HPDE6-E6E7 (cell line): ENCODE measurements at regions not wholly inside any gene's neighbourhood (a gene's known extent, or its start where the extent isn't known, plus 50 kb on each side); places are given as distances from the start of the nearest gene placed in this dataset.
"Not testable (repeated sequence)": the region's sequence is repeated elsewhere in the genome, so short reads cannot be mapped to it uniquely, and the experiment has no call there.

Experiments
- DNase-seq: peaks from one replicate; pipeline ENCODE4 v3.0.0; 2011; ENCODE audit warnings: missing footprints; ENCODE audit errors: extremely low spot score

DNA sequence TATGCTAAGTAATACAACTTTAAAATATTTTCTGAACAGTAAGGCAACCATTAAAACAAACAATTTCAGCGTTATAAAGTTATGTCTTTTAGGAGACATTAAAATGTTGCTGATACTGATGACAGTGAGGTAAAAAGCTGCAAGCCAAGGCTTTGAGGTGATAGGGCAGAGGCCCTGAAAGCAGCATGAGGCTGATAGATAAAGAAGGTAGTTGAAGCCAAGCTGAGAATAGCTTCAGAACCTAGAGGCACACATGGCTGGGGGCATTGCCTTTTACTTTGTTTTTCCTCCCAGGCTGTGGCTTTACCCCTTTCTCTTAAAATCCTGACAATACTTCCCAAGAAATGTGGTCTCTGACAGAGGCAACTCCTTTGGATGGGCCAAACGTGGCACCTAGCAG lies 149.0 kb upstream of the WWC1 start:
- no peak for DNase-seq

DNA sequence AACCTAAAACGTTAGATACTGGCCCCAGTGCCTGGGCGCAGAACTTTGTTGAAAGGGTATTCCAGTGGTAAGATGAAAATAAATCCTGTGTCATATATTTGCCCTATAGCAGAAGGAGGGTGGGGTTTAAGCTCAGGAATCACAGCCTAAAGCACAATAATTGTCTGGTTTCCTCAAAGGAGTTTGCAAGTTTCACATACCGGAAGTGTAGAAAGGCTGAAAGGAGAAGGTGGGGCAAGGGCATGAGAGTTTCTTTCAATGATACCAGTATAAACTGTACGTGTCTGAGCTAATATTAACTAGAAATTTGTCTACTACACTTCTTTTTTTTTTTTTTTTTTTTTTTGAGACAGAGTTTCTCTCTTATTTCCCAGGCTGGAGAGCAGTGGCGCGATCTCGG lies 147.9 kb upstream of the WWC1 start:
- not testable (repeated sequence) for DNase-seq

DNA sequence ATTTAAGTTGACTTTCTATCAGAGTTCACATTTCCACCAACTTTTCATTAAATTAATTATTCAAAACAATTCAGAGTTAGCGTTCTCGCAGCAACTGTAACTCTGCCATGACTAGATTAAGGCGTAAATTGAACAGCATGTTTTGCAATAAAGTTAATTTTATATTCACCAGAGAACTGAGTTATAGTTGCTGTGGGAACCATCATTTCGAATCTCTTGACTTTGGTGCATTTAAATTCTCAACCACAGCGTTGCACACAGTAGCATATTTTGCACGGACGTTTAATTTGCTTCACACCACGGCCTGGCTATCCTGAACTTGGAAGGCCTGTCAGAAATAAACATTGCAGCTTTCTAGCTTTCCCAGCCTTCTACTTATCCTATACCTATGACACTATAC lies 144.3 kb upstream of the WWC1 start:
- no peak for DNase-seq

DNA sequence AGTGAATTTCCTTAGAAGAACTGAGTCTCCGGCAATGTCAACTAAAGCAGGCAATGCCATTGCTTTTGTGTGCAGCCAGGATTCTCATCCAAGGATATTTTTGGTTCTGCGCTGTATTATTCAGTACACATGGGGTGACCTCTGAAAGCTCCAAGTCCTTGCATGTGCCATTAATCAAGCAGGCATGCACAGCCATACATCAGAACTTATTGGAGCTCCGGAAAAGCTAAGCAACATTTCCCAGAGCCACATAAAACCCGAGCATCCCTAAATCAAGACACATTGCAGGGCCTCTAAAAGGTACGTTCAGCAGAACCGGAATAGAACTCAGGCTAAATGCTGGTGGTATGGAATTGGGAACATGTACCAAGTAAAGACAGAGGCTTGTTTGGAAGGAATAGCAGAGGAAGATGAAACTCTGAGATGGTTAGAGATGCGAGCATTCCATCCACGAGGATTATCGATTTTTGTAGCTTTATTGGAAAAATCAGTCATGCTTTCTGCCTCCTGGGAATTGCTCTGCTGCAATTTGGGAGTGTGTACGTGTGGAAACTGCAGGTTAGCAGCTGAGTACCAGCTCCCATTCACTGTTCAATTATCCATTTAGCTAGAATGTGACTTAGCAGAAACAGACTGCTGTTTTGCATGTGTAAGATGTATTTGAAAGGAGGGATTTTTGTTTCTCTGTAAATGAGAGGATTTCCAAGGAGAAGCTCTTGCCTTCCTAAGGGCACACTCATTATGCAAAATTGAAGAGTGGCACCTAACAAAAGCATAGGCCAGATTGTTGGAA lies 143.7 kb upstream of the WWC1 start:
- no peak for DNase-seq

DNA sequence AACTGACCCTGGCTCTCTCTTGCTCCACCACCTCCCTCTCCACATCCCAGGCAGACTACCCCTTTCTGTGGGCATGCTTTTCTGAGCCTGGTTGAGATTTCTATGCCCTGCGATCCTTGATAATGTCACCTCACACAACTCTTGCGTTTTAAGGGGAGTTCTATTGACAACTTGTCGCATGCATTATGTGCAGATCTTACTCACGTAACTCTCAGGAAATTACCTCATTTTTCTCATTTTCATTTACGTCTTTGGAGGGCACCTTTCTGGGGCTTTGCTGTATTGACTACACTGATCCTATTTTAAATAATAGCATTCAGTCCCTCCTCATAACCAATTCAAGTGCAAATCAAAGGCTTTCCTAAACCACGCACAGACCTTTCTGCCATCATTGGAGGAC lies 140.4 kb upstream of the WWC1 start:
- no peak for DNase-seq

DNA sequence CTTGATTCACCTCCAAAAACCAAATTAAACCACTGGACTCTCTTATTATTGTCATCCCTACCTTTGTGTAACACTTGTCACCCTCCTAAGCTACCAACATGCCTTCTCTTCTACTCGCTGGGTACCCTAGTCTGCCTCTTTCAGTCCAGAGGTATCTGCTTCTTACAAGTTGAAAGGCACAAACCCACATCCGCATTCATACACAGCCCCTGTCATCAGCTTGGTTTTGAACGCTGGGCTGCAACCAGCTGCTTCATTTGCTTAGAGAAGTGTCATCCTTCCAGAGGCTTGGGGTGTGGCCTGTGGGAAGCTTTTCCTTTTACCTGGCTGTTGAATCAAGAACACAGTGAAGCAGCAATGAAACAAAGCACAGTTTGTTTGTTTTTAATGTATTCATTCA lies 138.8 kb upstream of the WWC1 start:
- DNase-seq: no peak

DNA sequence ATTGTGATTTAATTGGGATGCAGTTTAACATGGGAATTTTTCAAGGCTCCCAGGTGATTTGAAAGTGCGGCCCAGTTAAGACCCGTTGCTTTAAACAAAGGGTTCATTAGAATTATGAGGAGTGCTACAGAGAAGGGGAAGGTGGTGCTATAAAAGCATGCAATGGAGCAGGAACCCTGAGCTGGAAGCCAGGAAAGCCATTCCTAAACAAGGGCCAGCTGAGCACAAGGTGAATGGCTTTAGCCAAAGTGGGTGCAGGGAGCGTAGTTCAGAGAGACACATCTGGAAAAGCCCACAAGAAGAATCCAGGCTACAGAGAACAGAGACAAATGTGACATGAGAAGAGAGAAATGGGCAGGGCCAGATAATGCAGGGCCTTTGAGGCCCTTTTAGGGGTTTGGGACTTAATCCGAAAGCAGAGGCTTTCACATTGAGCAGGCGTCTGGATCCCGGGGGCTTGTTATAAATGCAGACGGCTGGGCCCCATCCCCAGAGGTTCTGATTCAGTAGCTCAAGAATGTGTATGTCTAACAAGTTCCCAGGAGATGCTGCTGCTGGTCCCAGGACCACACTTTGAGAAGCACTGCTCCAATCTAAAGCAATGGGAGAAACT lies 138.1 kb upstream of the WWC1 start:
- DNase-seq: no peak

DNA sequence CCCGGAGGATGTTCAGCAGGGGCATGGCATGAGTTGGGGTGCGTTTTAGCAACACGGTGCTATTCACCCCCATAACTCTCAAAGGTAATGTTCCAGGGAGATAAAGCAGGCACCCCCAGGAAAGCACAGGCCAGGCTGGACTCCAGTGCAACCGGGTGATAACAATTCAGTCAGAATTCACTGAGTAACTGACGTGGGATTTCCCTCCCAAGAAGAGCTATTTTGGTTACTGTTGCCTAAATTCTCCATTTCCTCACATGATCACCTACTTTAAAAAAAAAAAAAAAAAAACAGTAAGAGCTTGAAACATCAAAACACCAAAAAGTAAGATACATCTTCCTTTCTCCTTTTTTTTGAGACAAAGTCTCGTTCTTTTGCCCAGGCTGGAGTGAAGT lies 137.6 kb upstream of the WWC1 start:
- DNase-seq: no peak

DNA sequence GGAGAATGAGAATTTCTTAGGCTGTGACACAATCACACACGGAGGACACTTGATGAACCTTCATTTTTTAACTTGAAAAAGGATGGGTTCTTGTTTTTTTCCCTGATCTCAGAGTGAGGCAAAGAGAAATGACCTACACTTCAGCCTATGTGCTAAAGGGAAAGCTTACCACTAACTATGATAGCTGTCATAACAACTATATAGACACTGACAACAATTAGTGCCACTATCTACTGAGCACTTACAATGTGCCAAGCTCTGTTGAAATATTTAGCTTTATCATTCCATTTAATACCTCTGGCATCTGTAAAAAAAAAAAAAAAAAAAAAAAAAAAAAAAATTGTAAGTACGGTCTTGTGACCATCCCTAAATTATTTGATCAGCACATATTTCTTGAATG lies 135.9 kb upstream of the WWC1 start:
- DNase-seq: no peak

DNA sequence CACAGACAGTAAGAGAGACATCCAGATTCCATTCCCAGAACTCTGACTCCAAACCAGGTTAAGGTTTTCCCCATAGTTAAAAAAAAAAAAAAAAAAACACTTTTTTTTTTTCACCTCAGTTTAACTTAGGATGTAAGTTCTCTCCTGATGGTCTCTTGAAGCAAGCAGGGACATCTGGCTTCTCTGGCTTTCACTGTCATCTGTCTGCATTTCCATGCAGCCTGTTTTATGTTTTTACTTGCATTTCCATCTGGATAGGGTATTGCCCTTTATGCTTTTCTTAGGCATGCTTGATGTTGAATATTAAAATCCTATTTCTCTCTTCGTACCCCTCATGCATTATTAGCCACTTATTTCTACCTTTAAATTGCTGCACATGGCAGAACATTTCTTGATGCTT lies 135.3 kb upstream of the WWC1 start:
- no peak for DNase-seq

DNA sequence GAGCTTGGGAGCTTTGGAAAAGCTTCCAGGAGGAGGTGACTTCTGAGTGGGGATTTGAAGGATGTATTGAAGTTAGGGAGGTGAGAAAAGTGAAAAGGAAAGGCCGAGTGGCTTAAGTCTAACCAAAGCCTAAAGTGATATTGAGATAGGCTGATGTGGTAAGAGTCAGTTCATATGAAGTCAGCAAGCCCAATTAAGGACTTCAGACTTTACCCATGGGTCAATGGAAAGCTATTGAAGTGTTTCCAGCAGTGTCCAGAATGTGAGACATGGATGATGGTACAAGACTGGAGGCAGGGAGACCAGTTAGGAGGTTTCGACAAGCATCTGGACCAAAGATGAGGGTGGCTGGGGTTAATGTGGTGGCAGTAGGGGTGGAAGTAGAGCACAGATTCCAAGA lies 134.3 kb upstream of the WWC1 start:
- DNase-seq: no peak

DNA sequence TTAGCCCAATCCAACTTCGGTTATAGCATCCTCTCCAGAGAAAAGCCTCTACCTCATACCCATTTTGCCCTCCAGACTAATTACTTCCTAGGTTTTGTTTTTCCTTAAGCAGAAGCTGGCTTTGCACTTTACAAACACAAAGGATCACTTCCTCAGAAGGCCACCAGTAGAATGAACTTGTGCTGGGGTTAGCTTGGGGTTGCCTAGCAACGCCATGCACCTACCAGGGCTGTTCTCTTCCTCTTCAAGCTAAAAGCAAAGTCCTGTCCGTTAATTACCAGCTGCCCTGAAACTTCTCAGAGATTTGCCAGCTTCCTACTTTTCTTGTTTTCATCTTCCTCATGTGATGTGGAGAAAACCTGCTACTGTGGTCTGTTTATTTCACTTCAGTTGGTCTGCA lies 132.0 kb upstream of the WWC1 start:
- DNase-seq: no peak

DNA sequence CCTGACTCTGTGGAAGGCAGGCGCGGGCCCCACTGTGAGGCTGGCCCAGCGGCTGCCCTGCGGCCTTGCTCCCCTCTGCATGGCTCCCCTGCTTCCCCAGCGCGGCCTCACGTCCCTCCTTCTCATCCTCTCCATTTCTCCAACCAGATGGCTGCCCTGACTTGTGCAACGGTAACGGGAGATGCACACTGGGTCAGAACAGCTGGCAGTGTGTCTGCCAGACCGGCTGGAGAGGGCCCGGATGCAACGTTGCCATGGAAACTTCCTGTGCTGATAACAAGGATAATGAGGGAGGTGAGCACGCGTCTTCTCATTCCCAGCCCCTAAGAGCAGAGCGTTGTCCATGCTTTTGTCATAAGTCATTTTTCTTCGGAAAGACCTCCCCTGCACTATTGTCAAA lies 129.0 kb upstream of the WWC1 start:
- no peak for DNase-seq

DNA sequence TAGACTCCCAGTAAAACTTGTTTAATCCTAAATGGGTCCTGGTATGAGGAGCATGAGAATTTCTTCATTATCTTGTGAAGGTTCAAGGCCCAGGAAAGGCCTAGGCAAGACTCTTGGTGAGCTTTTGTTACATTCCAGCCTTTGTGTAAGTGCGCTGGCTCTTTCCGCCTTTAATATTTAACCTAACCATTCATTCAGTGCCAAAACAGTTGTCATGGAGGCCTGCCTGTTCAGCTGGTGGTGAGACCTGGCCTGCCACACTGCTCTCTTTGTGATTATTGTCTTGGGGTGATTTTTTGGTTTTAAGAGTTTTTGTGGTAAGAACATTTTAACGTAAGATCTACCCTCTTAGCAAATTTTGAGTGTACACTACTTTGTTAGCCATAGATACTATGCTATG lies 127.5 kb upstream of the WWC1 start:
- no peak for DNase-seq

DNA sequence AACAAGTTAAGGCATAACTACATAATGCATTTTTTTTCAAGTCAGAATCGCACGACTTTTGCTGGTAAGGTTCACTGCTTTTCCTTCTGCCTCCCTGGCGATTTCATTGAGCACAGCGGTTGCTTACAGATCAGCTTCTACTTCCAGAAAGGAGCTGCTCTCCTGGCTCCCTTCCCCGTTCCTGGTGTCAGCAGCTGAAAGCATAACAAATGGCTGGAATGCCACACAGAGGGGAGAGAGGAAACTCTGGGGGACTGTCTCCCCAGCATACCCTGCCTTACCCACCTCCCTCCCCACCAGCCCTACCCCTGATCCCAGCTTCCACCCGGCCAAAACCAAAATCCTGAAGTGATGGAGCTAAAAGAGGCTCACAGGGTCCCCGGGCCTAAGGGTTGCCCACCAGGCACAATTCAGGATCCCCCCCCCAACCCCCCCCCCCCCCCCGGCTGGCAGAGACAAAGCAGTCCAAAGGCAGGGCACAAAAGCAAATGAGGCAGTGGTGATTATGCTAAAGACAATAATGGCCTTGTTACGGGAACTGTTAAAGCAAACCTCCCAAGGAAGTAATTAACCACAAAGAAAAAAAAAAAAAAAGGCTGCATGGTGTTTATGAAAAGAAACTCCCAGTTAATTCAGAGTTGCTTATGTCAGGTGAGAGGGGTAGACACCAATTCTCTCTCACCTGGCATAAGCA lies 126.1 kb upstream of the WWC1 start:
- no peak for DNase-seq

DNA sequence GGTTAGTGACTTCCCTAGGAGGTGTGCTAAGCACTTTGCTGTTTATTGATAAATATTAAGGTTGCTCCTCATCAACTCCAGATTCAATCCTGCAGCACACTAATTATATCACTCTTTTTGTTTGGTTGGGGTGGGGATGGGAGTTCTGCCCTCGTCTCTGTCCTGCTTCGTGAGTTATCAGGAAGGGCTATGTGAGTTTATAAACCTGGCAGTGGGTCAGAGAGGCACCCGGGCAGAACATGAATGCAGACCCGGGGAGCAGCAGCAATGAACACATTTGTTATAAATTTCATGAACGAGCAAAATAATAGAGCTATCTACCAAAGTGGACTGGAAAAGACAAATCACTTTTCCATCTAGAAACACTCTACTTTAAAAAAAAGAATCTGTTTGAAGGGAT lies 125.5 kb upstream of the WWC1 start:
- DNase-seq: no peak

DNA sequence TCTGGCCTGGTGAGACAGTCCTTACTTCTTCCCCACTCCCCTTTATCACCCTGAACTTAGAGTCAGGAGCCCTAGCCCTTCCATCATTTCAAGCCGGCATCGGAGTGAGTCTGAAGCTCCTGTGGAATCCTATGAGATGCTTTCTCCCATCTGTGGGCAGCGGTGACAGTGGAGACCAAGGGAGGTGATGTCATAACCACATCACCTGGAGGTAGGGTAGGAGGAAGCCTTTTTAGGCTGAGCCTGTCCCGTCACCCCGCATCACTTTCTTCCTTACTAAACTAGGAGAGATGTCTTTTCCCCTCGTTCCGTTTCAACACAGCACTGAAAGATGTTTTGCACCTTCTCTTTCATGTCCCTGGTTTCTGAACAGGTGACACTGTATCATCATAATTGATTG lies 124.1 kb upstream of the WWC1 start:
- no peak for DNase-seq

DNA sequence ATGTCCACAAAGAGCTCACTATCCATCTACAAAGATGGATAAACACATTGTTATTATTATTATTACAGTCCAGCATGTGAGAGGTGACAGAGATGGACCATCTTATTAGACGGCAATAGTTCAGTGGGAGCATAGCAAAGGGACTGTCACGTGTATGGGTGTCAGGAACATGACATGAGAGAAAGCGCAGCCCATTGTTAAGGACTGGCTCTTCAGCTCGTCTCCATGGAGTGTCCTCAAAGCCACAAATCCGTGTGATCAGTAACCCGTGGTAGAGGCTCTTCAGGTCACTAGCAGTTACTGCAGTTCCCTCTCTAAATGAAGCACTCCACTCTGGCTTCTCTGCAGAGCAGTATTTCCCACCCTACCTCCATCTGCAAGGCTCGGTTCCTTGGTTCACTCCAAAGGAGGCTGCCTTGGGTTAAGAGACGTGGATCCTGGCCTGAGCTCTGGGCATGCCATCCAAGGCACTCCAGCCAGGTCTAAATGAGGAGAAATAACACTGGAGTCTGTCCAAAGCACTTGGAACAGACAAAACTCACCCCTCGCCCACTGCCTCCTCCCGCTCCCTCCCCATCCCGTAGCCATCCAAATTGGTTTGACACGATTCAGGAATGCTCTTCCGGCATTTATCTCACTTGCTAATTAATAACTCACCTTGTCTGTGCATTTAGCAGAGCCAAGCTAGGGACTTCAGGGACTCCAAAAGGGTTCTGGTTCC lies 122.3 kb upstream of the WWC1 start:
- no peak for DNase-seq

DNA sequence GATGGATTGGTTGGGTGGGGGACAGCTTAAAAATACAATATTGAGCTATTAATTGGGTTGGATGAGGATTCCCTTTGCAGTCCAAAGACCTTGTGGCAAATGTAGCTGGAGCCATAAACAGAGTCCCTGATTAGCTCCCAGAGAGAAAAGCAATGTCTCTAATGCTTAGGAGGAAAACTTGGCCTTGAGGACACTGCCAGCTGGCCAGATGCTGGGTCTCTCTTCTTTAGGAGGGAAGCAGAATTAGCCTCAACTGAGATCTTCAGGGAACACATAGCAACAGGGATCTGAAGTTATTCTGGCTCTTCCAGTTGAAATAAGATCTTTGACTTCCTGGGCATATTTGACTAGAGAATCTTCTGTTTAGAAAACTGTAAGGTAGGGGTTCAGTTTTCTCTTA lies 121.7 kb upstream of the WWC1 start:
- DNase-seq: no peak

DNA sequence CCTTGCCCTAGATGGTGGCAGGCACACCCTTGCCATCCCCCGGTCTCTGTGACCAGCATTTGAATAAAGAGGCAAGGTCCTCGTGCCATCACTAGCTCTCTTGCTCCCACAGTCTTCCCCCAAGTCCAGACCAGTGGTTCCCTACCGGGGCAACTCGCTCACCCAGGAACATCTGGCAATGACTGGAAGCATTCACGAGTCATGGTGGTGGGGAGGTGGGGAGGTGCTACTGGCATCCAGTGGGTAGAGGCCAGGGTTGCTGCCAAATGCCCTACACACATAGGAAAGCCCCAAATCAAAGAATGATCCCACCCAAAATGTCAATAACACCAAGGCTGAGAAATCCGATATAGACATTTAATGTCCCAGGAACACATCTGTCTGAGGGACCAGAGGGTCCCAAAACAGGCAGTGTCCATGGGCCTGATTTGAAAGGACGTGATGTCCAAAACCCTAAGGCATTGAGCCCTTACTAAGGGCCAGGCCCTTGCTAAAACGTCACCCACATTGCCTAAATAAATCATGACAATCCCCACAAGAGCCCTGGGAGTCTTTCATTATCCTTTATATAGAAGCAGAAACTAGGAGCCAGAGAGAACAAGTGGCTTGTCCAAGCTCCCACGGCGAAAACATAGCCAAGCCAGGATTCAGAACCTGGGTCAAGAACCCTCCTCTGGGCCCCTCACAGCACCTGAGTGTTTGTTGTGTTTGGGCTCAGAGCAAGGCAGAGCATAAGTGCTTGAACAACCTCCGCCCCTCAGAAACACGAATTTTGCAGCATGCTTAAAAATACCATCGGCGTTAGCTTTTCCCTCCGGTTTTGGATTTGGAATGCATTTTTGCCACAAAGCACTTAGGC lies 119.3 kb upstream of the WWC1 start:
- DNase-seq: no peak

DNA sequence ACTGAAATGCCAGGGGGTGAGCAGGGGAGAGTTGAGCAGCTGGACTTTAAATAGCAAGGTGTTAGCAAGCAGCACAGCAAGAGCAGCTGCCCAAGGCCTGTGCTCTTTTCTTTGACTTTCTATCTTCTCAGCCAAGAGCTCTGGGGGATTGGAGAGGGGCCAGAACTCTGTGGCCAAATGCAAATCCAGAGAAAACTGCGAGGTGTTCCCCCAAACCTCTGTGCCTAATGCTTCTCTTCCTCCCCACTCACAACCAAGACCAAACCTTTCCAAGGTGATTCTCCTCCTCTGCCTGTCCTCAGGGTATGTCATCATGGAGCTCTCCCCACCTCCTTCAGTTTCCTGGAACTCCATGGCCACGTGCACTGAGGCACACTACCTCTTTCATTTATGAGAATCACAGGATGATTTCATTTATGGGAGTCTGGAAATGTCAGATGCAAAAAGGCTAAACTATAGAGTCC lies 118.7 kb upstream of the WWC1 start:
- no peak for DNase-seq

DNA sequence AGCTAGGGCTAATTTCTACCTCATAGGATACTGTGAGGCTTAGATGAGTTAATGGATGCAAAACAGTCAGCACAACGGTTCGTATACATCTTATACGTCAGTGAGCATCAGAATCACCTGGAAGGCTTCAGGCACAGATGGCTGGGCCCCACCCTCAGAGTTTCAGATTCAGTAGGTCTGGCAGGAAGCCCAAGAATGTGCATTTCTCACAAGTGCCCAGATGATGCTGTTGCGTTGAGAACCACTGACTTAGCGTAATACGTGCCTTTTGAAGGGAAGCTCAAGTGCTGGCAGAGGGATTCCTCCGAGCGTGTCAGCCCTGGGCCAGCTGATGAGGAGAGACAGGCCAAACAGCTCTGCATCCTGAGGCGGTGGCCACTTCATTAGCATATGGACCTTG lies 117.1 kb upstream of the WWC1 start:
- DNase-seq: no peak
